Smooth muscle cell (in vitro differentiated cells): ENCODE measurements at regions not wholly inside any gene's neighbourhood (a gene's known extent, or its start where the extent isn't known, plus 50 kb on each side); places are given as distances from the start of the nearest gene placed in this dataset.

Experiments used
- DNase-seq: peaks from one replicate; lab custom pipeline; 2025; ENCODE audit not compliant: unreplicated experiment; lab: John Stamatoyannopoulos, UW
- H2AFZ ChIP-seq: fragments of 200-600 bp; sonication (generic); 2 replicates; pipeline ENCODE4 v1.6.0; 2016; ENCODE audit warnings: antibody characterized with exemption, low read depth, mild to moderate bottlenecking
- H3F3A ChIP-seq: fragments of 200-600 bp; sonication (generic); 2 replicates; pipeline ENCODE4 v1.6.0; 2017; ENCODE audit warnings: antibody characterized with exemption, low read depth
- H3K27ac ChIP-seq: fragments of 200-600 bp; sonication (generic); 2 replicates; pipeline ENCODE4 v1.5.1; 2016; ENCODE audit warnings: low read depth, mild to moderate bottlenecking
- H3K27me3 ChIP-seq: fragments of 200-600 bp; sonication (generic); 2 replicates; pipeline ENCODE4 v1.6.1; 2016; ENCODE audit warnings: low read depth, mild to moderate bottlenecking
- H3K36me3 ChIP-seq: fragments of 200-600 bp; sonication (generic); 2 replicates; pipeline ENCODE4 v1.5.1; 2016; ENCODE audit warnings: low read depth
- H3K4me1 ChIP-seq: fragments of 200-600 bp; sonication (generic); 2 replicates; pipeline ENCODE4 v1.5.1; 2016; ENCODE audit warnings: low read depth
- H3K4me2 ChIP-seq: fragments of 200-600 bp; sonication (generic); 2 replicates; pipeline ENCODE4 v1.6.0; 2016; ENCODE audit warnings: mild to moderate bottlenecking
- H3K4me3 ChIP-seq: fragments of 200-600 bp; sonication (generic); 2 replicates; pipeline ENCODE4 v1.5.1; 2016; ENCODE audit warnings: mild to moderate bottlenecking
- H3K79me2 ChIP-seq: fragments of 200-600 bp; sonication (generic); 2 replicates; pipeline ENCODE4 v1.6.0; 2016; ENCODE audit warnings: low read depth, mild to moderate bottlenecking
- H3K9ac ChIP-seq: fragments of 200-600 bp; sonication (generic); 2 replicates; pipeline ENCODE4 v1.6.0; 2016; ENCODE audit warnings: low read depth
- H3K9me3 ChIP-seq: fragments of 200-600 bp; sonication (generic); replicated peaks from 2 replicates; pipeline ENCODE4 v1.5.1; 2016; ENCODE audit warnings: low read depth
- H4K20me1 ChIP-seq: fragments of 200-600 bp; sonication (generic); 2 replicates; pipeline ENCODE4 v1.6.0; 2016; ENCODE audit warnings: low read depth
- WGBS: methylation state at CpG from one replicate; pipeline ENCODE4 v1.1.7; 2016; ENCODE audit warnings: low lambda C conversion rate; 5-methylcytosine and 5-hydroxymethylcytosine counted together
- TF ChIP-seq, protein P1 (sequence below): fragments of 200-600 bp; sonication (generic); IDR thresholded peaks from 2 replicates; pipeline ENCODE4 v1.5.1; 2017; ENCODE audit warnings: borderline replicate concordance, mild to moderate bottlenecking, antibody characterized with exemption; ENCODE audit not compliant: insufficient read depth, poor library complexity, severe bottlenecking

DNA sequence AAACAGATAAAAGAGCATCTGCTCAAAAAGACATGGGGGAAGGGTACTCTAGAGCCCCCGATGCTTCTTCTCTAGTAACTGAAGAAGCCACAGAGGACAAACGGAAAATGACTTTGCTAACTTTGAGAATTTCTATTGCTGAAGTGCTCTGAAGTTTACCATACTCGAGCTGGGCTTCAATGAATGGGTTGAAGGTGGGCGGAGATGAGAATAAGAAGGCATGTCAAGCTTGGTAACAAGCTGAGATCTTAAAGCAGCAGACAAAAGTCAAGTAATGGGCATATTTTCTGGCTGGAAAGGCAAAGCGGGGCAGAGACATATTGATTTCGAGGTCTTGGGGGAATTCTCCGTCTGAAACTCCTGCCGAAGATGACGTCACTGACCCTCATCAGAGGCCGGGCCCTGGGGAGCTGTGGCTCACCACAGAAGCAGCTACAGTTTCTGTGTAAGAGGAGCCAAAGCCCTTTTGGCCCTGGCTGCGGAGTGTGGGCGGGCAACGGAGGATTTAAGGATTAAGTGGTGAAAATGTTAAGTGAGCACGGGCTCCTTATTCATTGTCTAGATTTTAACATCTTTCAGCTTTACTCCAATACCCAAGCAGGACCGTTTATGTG lies 115.8 kb upstream of the SLIT3 start:
- Histone ChIP-seq H3K79me2 (no peaks in the 10 kb centered on the region), H3K4me1 (peaks cover 12% of the 10 kb centered on the region), H3K27me3 (no peaks in the 10 kb centered on the region), H3K9ac (peak overlapping the region; percentile 54), H3K9me3 (no peaks in the 10 kb centered on the region), H3K4me2 (peak overlapping the region; percentile 25), H3K4me3 (no peak overlapping the region), H3K27ac (peak overlapping the region; percentile 87), H4K20me1 (no peaks in the 10 kb centered on the region), H3F3A (no peaks in the 10 kb centered on the region), H2AFZ (peak overlapping the region; percentile 12), H3K36me3 (no peaks in the 10 kb centered on the region)
- TF ChIP-seq, protein P1, sequence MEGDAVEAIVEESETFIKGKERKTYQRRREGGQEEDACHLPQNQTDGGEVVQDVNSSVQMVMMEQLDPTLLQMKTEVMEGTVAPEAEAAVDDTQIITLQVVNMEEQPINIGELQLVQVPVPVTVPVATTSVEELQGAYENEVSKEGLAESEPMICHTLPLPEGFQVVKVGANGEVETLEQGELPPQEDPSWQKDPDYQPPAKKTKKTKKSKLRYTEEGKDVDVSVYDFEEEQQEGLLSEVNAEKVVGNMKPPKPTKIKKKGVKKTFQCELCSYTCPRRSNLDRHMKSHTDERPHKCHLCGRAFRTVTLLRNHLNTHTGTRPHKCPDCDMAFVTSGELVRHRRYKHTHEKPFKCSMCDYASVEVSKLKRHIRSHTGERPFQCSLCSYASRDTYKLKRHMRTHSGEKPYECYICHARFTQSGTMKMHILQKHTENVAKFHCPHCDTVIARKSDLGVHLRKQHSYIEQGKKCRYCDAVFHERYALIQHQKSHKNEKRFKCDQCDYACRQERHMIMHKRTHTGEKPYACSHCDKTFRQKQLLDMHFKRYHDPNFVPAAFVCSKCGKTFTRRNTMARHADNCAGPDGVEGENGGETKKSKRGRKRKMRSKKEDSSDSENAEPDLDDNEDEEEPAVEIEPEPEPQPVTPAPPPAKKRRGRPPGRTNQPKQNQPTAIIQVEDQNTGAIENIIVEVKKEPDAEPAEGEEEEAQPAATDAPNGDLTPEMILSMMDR = no peak
- DNase-seq = peak; percentile 5
- 24% methylated on average over 15 of the region's 15 CpGs for WGBS

DNA sequence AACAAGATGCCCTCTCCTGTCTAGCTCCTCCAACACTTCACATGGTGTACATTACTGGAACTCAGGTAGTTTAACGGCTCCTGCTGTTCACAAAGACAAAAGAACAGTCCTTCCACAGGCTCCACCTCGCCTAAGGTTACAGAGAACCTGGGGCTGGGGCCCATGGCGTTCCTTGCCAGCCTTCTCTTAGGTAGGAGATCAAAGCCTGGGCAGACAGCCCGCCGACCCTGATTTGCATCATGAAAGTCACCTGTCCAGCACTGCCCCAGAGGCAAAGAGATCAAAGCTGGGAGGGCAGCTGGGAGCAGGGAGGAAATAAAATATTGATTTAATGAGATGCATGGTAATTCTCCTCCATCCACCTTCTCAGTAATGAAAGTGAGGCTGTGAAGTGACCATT lies 115.0 kb upstream of the SLIT3 start:
- Histone ChIP-seq H3K36me3 (no peaks in the 10 kb centered on the region), H3K9me3 (no peaks in the 10 kb centered on the region), H3F3A (no peaks in the 10 kb centered on the region), H3K4me3 (no peak overlapping the region), H3K27ac (peak overlapping the region; percentile 87), H3K9ac (no peak overlapping the region), H4K20me1 (no peaks in the 10 kb centered on the region), H3K79me2 (no peaks in the 10 kb centered on the region), H3K4me2 (no peak overlapping the region), H3K27me3 (no peaks in the 10 kb centered on the region), H3K4me1 (peaks cover 15% of the 10 kb centered on the region), H2AFZ (no peak overlapping the region)
- DNase-seq = no peak
- 94% methylated on average over 5 of the region's 5 CpGs for WGBS
- TF ChIP-seq, protein P1 = no peak

DNA sequence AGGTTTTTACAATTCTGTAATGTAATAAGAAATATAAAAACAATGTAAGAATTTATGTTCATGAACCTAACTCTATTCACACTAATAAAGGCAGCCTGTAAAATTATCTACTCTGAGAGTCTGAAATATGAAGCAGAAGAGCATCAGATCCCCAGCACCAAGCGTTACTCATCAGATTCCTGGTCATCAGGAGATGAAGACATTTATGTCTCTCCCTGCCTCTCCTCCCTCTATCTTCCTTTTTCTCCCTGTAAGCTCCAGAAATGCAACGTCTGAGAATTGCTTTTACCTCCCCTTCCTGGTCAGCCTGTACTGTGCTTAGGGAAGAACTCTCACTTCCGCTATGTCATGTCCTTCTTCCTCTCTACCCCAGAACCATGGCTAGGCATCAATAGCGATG lies 114.4 kb upstream of the SLIT3 start:
- H3K9ac ChIP-seq = no peak overlapping the region
- peak overlapping the region; percentile 31 for H3K4me2 ChIP-seq
- TF ChIP-seq, protein P1 = no peak
- peak overlapping the region; percentile 87 for H3K27ac ChIP-seq
- WGBS = 42% methylated on average over 4 of the region's 4 CpGs
- H3F3A ChIP-seq = no peaks in the 10 kb centered on the region
- H4K20me1 ChIP-seq = no peaks in the 10 kb centered on the region
- H3K27me3 ChIP-seq = no peaks in the 10 kb centered on the region
- H3K4me1 ChIP-seq = peaks cover 15% of the 10 kb centered on the region
- no peak overlapping the region for H2AFZ ChIP-seq
- no peaks in the 10 kb centered on the region for H3K79me2 ChIP-seq
- H3K36me3 ChIP-seq = no peaks in the 10 kb centered on the region
- H3K9me3 ChIP-seq = no peaks in the 10 kb centered on the region
- H3K4me3 ChIP-seq = no peak overlapping the region
- no peak for DNase-seq

DNA sequence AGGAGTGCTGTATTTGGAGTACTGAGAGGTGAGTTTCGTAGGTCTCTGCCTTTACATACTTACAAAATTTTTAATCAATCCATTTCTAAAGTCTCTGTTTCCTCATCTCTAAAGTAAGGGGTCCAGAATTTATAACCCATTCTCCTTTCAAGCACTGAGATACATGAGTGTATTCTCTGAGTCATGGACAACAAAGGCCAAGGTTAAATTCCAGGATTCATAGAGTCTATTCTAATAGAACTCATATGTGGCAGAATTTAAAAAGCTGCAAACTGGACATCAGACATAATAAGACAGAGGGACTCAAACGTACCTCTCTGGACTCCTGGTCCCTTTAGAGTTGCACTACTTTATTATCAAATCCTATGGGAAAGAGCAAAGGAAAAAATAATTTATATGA lies 112.5 kb upstream of the SLIT3 start:
- Histone ChIP-seq H4K20me1 (no peaks in the 10 kb centered on the region), H3K9me3 (no peaks in the 10 kb centered on the region), H3F3A (no peaks in the 10 kb centered on the region), H3K27ac (no peak overlapping the region), H3K36me3 (no peaks in the 10 kb centered on the region), H3K27me3 (no peaks in the 10 kb centered on the region), H3K9ac (no peak overlapping the region), H3K79me2 (no peaks in the 10 kb centered on the region), H3K4me2 (no peak overlapping the region), H3K4me1 (peaks cover 15% of the 10 kb centered on the region), H3K4me3 (no peak overlapping the region), H2AFZ (no peak overlapping the region)
- 81% methylated on average over 2 of the region's 2 CpGs for WGBS
- no peak for DNase-seq
- TF ChIP-seq, protein P1 = no peak
